HTR-8/SVneo (cell line): ENCODE measurements at regions not wholly inside any gene's neighbourhood (a gene's known extent, or its start where the extent isn't known, plus 50 kb on each side); places are given as distances from the start of the nearest gene placed in this dataset.
"Not testable (repeated sequence)": the region's sequence is repeated elsewhere in the genome, so short reads cannot be mapped to it uniquely, and the experiment has no call there.

Experiments used
- DNase-seq: peaks from one replicate; pipeline ENCODE4 v3.0.0; 2011; ENCODE audit warnings: low spot score, mixed read lengths; ENCODE audit not compliant: insufficient read length
- FAIRE-seq: peaks from 2 replicates; lab custom pipeline; 2011; peaks lifted over from hg19 to GRCh38; lab: Jason Lieb, UNC

GRCh38 chr10:37588299-37588698, 269.1 kb downstream of the ZNF248 start:
- DNase-seq: no peak
- FAIRE-seq: no peak

GRCh38 chr10:37584643-37585042, 272.8 kb downstream of the ZNF248 start:
- FAIRE-seq: no peak
- DNase-seq: no peak

GRCh38 chr10:37582237-37582636, 275.2 kb downstream of the ZNF248 start:
- DNase-seq: no peak
- no peak for FAIRE-seq

GRCh38 chr10:37576154-37576553, 281.3 kb downstream of the ZNF248 start:
- FAIRE-seq (no peak), DNase-seq (no peak)

DNA sequence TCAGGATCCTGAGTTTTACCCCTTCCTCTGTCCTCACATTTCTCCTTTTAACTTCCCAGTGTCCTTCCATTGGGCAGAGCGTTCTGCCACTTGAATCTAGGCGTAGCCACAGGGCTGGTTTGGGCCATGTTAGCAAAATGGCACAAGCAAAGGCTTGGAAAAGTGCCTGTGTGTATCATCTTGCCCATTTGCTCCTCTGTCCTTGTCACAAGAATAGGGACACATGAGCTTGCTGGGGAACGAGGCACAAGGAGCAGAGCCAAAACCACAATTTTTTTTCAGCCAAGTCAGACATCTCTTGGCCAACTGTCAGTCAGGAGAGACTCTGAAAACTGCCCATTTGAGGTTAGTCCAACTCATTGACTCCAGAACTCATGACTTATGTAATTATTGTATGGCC, 285.2 kb downstream of the ZNF248 start:
- DNase-seq: no peak
- no peak for FAIRE-seq

GRCh38 chr10:37566332-37566731, 291.1 kb downstream of the ZNF248 start:
- FAIRE-seq: no peak
- no peak for DNase-seq

DNA sequence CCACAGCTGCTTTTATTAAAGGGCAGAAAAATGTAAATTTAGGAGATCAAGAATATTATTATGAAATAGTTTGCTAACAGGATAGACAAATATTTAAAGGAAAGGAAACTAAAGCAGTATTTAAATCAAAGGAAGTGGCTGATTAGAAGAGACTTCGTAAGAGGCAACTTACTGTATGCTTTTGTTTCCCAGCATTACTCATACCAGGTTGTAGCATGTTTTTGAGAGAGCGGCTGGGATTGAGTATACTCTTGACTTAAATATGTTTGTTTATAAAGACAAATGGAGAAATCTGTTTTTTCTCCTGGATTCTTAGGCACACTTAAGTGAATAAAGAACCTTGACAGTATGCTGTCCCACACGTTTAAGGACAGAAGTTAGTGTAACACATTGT, 293.7 kb downstream of the ZNF248 start:
- FAIRE-seq (no peak), DNase-seq (no peak)

DNA sequence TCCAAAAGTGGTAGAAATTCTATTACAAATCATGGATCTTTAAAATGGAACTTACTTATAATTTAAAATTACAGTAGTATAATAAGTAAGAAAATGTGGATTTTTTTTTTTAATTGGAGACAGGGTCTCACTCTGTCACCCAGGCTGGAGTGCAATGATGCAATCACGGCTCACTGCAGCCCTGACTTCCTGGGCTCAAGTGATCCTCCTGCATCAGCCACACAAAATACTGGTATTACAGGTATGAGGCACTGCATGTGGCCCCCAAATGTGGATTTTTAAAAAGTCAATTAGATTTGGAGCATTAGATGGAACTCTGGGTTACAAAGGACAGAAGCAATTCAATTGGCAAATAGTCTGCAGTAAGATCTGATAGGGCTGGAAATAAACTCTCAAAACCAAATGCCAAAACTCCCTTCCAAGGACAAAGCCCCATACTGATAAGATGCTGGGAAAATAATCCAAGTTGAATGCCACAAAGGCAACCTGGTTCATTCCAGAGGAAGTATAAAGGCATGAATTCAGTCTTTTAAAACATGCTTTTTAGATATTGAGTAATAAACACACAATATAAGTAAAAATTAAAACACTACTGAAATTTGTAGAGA, 294.2 kb downstream of the ZNF248 start:
- DNase-seq: no peak
- no peak for FAIRE-seq

DNA sequence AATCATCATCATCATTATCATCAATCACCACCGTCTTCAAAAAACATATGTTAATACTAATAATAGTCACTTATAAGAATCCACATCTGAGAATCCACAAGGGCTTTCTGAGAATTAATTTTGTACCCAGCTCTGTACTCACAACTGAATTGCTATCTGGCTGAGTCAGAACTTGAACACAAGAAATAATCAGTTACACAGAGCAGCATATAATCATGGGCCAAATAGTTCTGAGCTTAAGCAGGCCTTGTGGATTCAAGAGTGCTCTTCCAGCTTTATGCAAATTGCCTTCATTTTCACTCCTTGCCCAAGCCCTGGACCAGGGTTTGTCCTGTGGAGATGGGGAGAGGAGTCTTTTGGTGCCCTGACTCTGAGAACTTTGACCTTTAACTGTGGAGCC, 304.5 kb downstream of the ZNF248 start:
- no peak for DNase-seq
- no peak for FAIRE-seq

GRCh38 chr10:37549054-37549453, 308.4 kb downstream of the ZNF248 start:
- DNase-seq (no peak), FAIRE-seq (no peak)

DNA sequence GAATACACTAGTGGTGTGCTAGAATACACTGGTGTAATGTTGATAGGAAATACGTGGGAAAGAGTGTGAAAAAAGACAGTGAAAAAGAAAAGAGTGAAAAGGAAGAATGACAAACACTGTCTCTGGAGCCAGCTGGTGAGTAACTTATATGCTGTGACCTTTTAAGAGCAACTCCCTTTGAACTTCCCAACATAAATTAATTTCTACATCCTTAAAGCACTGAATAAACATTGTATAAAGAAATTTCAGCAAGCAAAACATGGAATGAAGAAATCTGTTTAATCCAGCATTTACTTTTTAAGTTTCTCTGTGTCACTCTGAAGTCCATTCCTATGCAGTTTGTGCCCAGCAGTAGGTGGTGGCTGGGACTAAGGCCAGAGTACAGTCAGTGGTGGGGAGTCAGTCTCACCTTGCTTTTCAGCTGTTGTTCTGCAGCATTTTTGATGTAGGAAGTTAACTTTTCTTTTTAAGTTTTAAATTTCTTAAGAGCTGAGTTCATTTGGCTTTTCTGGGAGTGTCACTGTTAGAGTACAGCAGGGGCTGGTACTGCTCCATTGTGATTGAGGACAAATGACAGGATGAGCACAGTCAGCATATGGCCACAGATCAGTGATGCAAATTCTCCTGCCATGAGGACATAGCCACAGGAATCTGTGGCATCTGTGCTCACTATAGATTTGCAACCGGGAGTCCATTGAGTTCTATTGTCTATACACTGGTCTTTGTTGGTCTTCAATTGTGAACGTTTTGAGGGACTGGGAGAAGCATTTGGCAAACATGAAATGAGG, 321.8 kb downstream of the ZNF248 start:
- no peak for FAIRE-seq
- peak; percentile 15 for DNase-seq

GRCh38 chr10:37534166-37534565, 323.2 kb downstream of the ZNF248 start:
- FAIRE-seq (no peak), DNase-seq (no peak)

DNA sequence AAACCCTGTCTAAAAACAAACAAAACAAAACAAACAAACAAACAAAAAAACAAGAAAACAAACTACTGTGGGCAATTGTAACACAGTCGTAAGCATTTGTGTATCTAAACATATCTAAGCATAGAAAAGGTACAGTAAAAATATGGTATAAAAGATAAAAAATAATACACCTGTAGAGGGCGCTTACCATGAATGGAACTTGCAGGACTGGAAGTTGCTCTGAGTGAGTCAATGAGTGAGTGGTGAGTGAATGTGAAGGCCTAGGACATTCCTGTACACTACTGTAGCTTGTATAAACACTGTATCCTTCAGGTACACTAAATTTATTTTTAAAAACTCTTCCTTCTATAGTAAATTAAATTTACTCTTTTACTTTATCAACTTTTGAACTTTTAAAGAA, 332.0 kb downstream of the ZNF248 start:
- not testable (repeated sequence) for FAIRE-seq, DNase-seq

GRCh38 chr10:37520488-37520887, 336.9 kb downstream of the ZNF248 start:
- FAIRE-seq (no peak), DNase-seq (no peak)

DNA sequence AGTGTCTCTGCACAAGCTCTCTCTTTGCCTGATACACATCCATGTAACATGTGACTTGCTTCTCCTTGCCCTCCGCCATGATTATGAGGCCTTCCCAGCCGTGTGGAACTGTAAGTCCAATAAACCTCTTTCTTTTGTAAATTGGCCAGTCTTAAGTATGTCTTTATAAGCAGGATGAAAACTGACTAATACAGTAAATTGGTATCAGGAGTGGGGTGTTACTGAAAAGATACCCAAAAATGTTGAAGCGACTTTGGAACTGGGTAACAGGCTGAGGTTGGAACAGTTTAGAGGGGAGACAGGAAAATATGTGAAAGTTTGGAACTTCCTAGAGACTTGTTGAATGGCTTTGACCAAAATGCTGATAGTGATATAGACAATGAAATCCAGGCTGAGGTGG, 346.9 kb downstream of the ZNF248 start:
- FAIRE-seq, DNase-seq: not testable (repeated sequence)

DNA sequence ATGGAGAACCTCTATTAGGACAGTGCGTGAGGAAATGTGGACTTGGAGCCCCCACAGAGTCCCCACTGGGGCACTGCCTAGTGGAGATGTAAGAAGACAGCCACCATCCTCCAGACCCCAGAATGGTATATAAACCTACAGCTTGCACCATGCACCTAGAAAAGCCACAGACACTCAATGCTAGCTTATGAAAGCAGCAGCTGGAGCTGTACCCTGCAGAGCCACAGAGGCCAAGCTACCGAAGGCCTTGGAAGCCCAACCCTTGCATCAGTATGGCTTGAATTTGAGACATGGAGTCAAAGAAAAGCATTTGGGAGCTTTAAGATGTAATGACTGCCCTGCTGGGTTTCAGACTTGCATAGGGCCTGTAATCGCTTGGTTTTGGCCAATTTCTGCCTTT, 361.3 kb downstream of the ZNF248 start:
- DNase-seq: no peak
- no peak for FAIRE-seq

DNA sequence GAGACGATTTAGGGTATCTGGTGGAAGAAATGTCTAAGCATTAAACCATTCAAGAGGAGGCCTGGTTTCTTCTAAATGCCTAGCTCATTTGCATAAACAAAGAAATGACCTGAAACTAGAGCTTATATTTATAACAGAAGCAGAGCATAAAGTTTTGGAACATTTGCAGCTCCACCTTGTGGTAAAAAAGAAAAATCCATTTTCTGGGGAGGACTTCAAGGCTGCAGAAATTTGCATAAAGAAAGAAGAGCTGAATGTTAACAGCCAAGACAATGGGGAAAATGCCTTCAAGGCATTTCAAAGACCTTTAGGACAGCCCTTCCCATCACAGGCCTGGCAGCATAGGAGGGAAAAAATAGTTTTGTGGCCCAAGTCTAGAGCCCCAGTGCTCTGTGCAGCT, 362.0 kb downstream of the ZNF248 start:
- DNase-seq (no peak), FAIRE-seq (no peak)

GRCh38 chr10:37493185-37493796, 364.1 kb downstream of the ZNF248 start:
- DNase-seq, FAIRE-seq: not testable (repeated sequence)

DNA sequence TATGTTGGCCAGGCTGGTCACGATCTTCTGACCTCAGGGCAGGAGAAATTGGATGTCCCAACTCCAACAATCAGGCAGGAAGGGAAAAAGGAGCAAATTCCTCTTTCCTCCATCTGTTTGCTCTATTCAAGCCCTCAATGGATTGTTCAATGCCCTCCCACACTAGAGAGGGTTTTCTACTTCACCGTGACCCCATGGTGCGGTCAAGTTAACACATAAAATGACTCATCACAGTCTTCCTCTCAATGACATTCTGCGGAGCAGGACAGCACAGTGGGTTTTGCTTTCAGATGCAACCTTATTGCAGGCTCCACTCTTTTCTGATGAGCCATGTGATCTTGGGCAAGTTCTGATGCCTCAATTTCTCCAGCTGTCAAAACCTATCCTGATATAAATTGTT, 364.9 kb downstream of the ANKRD30A start:
- DNase-seq (no peak), FAIRE-seq (no peak)

DNA sequence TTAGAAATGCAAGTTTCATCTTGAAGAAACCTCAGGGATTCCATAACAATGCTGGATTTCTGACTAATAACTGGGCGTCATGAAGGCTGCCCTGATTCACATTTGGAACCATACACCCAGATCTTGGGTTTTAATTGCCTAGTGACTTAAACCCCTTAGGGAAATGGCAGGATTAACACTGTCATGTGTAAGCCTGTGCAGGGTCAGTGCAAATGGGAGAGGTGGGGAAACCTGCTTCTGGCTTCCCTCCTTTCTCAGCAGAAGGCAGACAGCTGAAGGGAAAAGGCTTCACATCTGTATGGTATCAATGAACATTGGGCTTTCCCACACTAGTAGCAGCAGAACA, 364.2 kb downstream of the ANKRD30A start:
- FAIRE-seq (no peak), DNase-seq (no peak)

- DNase-seq: peak; percentile 58
- no peak for FAIRE-seq
These were observed 363.6 kb downstream of the ANKRD30A start for GRCh38 chr10:37488792-37489657.
